ENCODE measurements at regions not wholly inside any gene's neighbourhood (a gene's known extent, or its start where the extent isn't known, plus 50 kb on each side); places are given as distances from the start of the nearest gene placed in this dataset.

GRCh38 chr21:34020983-34021553, 52.3 kb upstream of the MRPS6 start:
- H3K23me2 ChIP-seq (ENCODE audit: insufficient read length, low read depth, low read length, poor library complexity, severe bottlenecking): no peaks in the 10 kb centered on the region
- H3K9me3 ChIP-seq (ENCODE audit: control insufficient read depth, low read depth, low read length): no peaks in the 10 kb centered on the region
- no peak overlapping the region for H4K91ac ChIP-seq (ENCODE audit: insufficient read length, low read depth, low read length)
- H2BK5ac ChIP-seq (ENCODE audit: insufficient read length, low read length): no peak overlapping the region
- H3K4me3 Mint-ChIP-seq: no peak overlapping the region
- no peak overlapping the region for H3K27ac ChIP-seq (ENCODE audit: insufficient read length, low read depth, low read length)
- no peak overlapping the region for H2BK120ac ChIP-seq (ENCODE audit: low read depth, low read length, poor library complexity, severe bottlenecking)
- no peak for DNase-seq
- H4K20me1 ChIP-seq (ENCODE audit: control insufficient read depth, insufficient read depth, insufficient read length): no peaks in the 10 kb centered on the region
- no peak overlapping the region for H3T11ph ChIP-seq (ENCODE audit: low read length)
- no peaks in the 10 kb centered on the region for H3K79me1 ChIP-seq (ENCODE audit: insufficient read depth, low read depth, low read length, poor library complexity, severe bottlenecking)
- no peak overlapping the region for H3K56ac ChIP-seq (ENCODE audit: insufficient read length, low read depth, low read length)
- H3K9me3 Mint-ChIP-seq: peaks cover 0 to 4% of the 10 kb centered on the region in 2 experiments; a peak in 1 of 5 replicates
- no peak overlapping the region for H2BK15ac ChIP-seq (ENCODE audit: low read depth, low read length)
- peaks cover 4% of the 10 kb centered on the region; the same call in 1 of the 2 replicates for H3K4me1 ChIP-seq (ENCODE audit: insufficient read depth, low read length)
- H2AFZ ChIP-seq (ENCODE audit: low read length): no peak overlapping the region
- H3K18ac ChIP-seq (ENCODE audit: insufficient read length, low read depth, low read length): no peak overlapping the region
- H3K27ac Mint-ChIP-seq: peak overlapping the region in 1 of 3 experiments; percentile 37; a peak in 1 of 7 replicates
- no peak overlapping the region for H2AK5ac ChIP-seq (ENCODE audit: insufficient read length, low read length)
- no peak overlapping the region for H3K14ac ChIP-seq (ENCODE audit: insufficient read depth, low read length)
- H3K36me3 Mint-ChIP-seq (ENCODE audit: insufficient read depth in 1 of 3, low read depth in 3 of 3): no peaks in the 10 kb centered on the region
- H3K27me3 Mint-ChIP-seq (ENCODE audit: low read depth): peaks cover 2% of the 10 kb centered on the region; the same call in 1 of the 2 replicates
- no peak overlapping the region for H2BK12ac ChIP-seq (ENCODE audit: insufficient read length, low read depth, low read length)
- no peaks in the 10 kb centered on the region for H3K27me3 ChIP-seq (ENCODE audit: insufficient read depth, low read length)
- no peak overlapping the region for H3K4ac ChIP-seq (ENCODE audit: low read depth, low read length)
- no peak overlapping the region for H3K23ac ChIP-seq (ENCODE audit: insufficient read length, low read depth, low read length)
- H2BK20ac ChIP-seq (ENCODE audit: low read depth, low read length, poor library complexity, severe bottlenecking): no peak overlapping the region
- TF ChIP-seq CTCF (conservative IDR thresholded peaks at IDR 0.05): no peak
- peaks cover 6 to 9% of the 10 kb centered on the region in 2 experiments for H3K4me1 Mint-ChIP-seq
- H4K5ac ChIP-seq (ENCODE audit: insufficient read length, low read depth, low read length): no peak overlapping the region
- no peak overlapping the region for H3K4me2 ChIP-seq (ENCODE audit: insufficient read depth, insufficient read length, low read length)
- no peak overlapping the region for H4K8ac ChIP-seq (replicated peaks; ENCODE audit: insufficient read length, low read depth, low read length)
- no peak overlapping the region for H3K9ac ChIP-seq (ENCODE audit: extremely low read depth, insufficient read length, low read length)
- no peaks in the 10 kb centered on the region for H3K79me2 ChIP-seq (ENCODE audit: insufficient read depth, low read length)
- WGBS (ENCODE audit: extremely low coverage, insufficient read length, low lambda C conversion rate): no CpG with 5 or more reads among the region's 4 CpGs
